H1 (cell line): ENCODE measurements at regions not wholly inside any gene's neighbourhood (a gene's known extent, or its start where the extent isn't known, plus 50 kb on each side); places are given as distances from the start of the nearest gene placed in this dataset.

Source experiments
- CTCF ChIA-PET: fragments of 300-600 bp; sonication (Branson Sonifier 250); formaldehyde crosslinking; loops from one replicate; lab custom pipeline; 2021; ENCODE audit not compliant: partially characterized antibody; lab: Charles Lee
- POLR2A ChIA-PET: fragments of 300-600 bp; sonication (Branson Sonifier 250); formaldehyde crosslinking; loops from one replicate; lab custom pipeline; 2021; ENCODE audit warnings: inconsistent platforms; ENCODE audit not compliant: partially characterized antibody; lab: Charles Lee
- DNase-seq, 2 experiments: peaks; one replicate each; pipeline versions ENCODE4 v3.0.0 to v3.0.0-alpha.2; 2010 to 2022; ENCODE audit warnings: low spot score in 2 of 2, low read depth in 1 of 2, mixed read lengths in 1 of 2
- FAIRE-seq: peaks from 2 replicates; lab custom pipeline; 2011; peaks lifted over from hg19 to GRCh38; lab: Jason Lieb, UNC
- H2AFZ ChIP-seq: 2 replicates; pipeline ENCODE4 v1.8.1; 2012; ENCODE audit warnings: low read length, inconsistent platforms
- H2AK5ac ChIP-seq: 2 replicates; pipeline ENCODE4 v1.6.1; 2013; ENCODE audit warnings: low read depth, low read length
- H2BK120ac ChIP-seq: replicated peaks from 2 replicates; pipeline ENCODE3; 2013; ENCODE audit warnings: low read depth, low read length, inconsistent platforms
- H2BK12ac ChIP-seq: 2 replicates; pipeline ENCODE4 v1.6.1; 2013; ENCODE audit warnings: low read depth, low read length
- H2BK15ac ChIP-seq: 2 replicates; pipeline ENCODE4 v1.6.1; 2013; ENCODE audit warnings: low read length
- H2BK20ac ChIP-seq: 2 replicates; pipeline ENCODE4 v1.6.1; 2013; ENCODE audit warnings: low read length
- H2BK5ac ChIP-seq: 2 replicates; pipeline ENCODE4 v1.6.1; 2013; ENCODE audit warnings: low read depth, low read length
- H3K14ac ChIP-seq: 2 replicates; pipeline ENCODE4 v1.6.1; 2013; ENCODE audit warnings: inconsistent platforms; ENCODE audit not compliant: insufficient read length
- H3K18ac ChIP-seq: 2 replicates; pipeline ENCODE4 v1.6.1; 2013; ENCODE audit warnings: low read length; ENCODE audit errors: extremely low read depth
- H3K23ac ChIP-seq: 2 replicates; pipeline ENCODE4 v1.6.1; 2013; ENCODE audit warnings: inconsistent platforms; ENCODE audit not compliant: insufficient read length
- H3K23me2 ChIP-seq: 2 replicates; pipeline ENCODE4 v1.6.1; 2013; ENCODE audit warnings: low read depth, low read length
- H3K27ac ChIP-seq: 2 replicates; pipeline ENCODE4 v1.6.1; 2011; ENCODE audit warnings: low read depth, low read length, inconsistent platforms
- H3K27me3 ChIP-seq, 4 experiments: replicated peaks in 1 of 4; 1 replicate in 1 of 4; 2 replicates in 3 of 4; pipeline versions ENCODE4 v1.6.1 to v1.8.1; 2011 to 2013; ENCODE audit warnings: low read length in 3 of 4, mild to moderate bottlenecking in 3 of 4, inconsistent platforms in 2 of 4, mixed read lengths in 2 of 4, moderate library complexity in 1 of 4; ENCODE audit not compliant: control insufficient read depth in 3 of 4, insufficient read depth in 3 of 4; ENCODE audit errors: extremely low read depth in 1 of 4
- H3K36me3 ChIP-seq, 4 experiments: 2 replicates each; pipeline versions ENCODE4 v1.6.1 to v1.8.1; 2011 to 2013; ENCODE audit warnings: mild to moderate bottlenecking in 4 of 4, low read length in 3 of 4, moderate library complexity in 2 of 4, control low read depth in 1 of 4, inconsistent platforms in 1 of 4; ENCODE audit not compliant: insufficient read depth in 4 of 4, control insufficient read depth in 2 of 4
- H3K4ac ChIP-seq: replicated peaks from 2 replicates; pipeline ENCODE3; 2013; ENCODE audit warnings: low read length, low read depth, mixed read lengths, inconsistent platforms; ENCODE audit not compliant: insufficient read length
- H3K4me1 ChIP-seq, 4 experiments: replicated peaks in 1 of 4; 1 replicate in 1 of 4; 2 replicates in 3 of 4; pipeline versions ENCODE4 v1.6.1 to v1.8.1; 2011 to 2013; ENCODE audit warnings: low read length in 3 of 4, inconsistent platforms in 2 of 4, mixed read lengths in 1 of 4; ENCODE audit not compliant: insufficient read depth in 4 of 4, control insufficient read depth in 3 of 4
- H3K4me2 ChIP-seq, 2 experiments: 2 replicates each; pipeline versions ENCODE4 v1.6.1 to v1.8.1; 2011 to 2013; ENCODE audit warnings: low read depth in 2 of 2, low read length in 2 of 2, control low read depth in 1 of 2, inconsistent platforms in 1 of 2, mild to moderate bottlenecking in 1 of 2; ENCODE audit not compliant: insufficient read depth in 1 of 2
- H3K4me3 ChIP-seq, 4 experiments: fragments of 200-600, 300-600 bp in 1 of 4; sonication (generic), shearing (Covaris generic), sonication (Bioruptor Twin) in 1 of 4; 2 replicates each; pipeline versions ENCODE4 v1.5.1 to v1.8.1; 2011 to 2016; ENCODE audit warnings: low read length in 4 of 4, low read depth in 3 of 4, control low read depth in 2 of 4, inconsistent platforms in 2 of 4, mild to moderate bottlenecking in 2 of 4, mixed read lengths in 1 of 4, moderate library complexity in 1 of 4; ENCODE audit not compliant: insufficient read depth in 2 of 4; ENCODE audit errors: extremely low read depth in 1 of 4
- H3K56ac ChIP-seq: replicated peaks from 2 replicates; pipeline ENCODE3; 2013; ENCODE audit warnings: low read depth, mild to moderate bottlenecking, mixed read lengths, low read length, inconsistent platforms; ENCODE audit not compliant: insufficient read length
- H3K79me1 ChIP-seq: 2 replicates; pipeline ENCODE4 v1.6.1; 2013; ENCODE audit warnings: low read depth, low read length, control low read depth
- H3K79me2 ChIP-seq, 2 experiments: 2 replicates each; pipeline versions ENCODE4 v1.6.1 to v1.8.1; 2012 to 2013; ENCODE audit warnings: low read length in 2 of 2, mild to moderate bottlenecking in 2 of 2, inconsistent platforms in 1 of 2; ENCODE audit not compliant: insufficient read depth in 2 of 2, control insufficient read depth in 1 of 2
- H3K9ac ChIP-seq, 4 experiments: replicated peaks in 1 of 4; 1 replicate in 1 of 4; 2 replicates in 3 of 4; pipeline versions ENCODE4 v1.6.1 to v1.8.1; 2011 to 2013; ENCODE audit warnings: low read depth in 3 of 4, low read length in 3 of 4, control low read depth in 2 of 4, mild to moderate bottlenecking in 2 of 4, moderate library complexity in 2 of 4, inconsistent platforms in 1 of 4; ENCODE audit errors: extremely low read depth in 1 of 4
- H3K9me3 ChIP-seq, 2 experiments: 2 replicates each; pipeline versions ENCODE4 v1.6.1 to v1.8.1; 2012 to 2013; ENCODE audit warnings: mild to moderate bottlenecking in 2 of 2, moderate library complexity in 2 of 2, control low read depth in 1 of 2, inconsistent platforms in 1 of 2, low read depth in 1 of 2, low read length in 1 of 2, mixed read lengths in 1 of 2; ENCODE audit not compliant: insufficient read depth in 2 of 2
- H4K20me1 ChIP-seq, 2 experiments: replicated peaks in 1 of 2; 2 replicates each; pipeline versions ENCODE3 to v1.8.1; 2011 to 2013; ENCODE audit warnings: inconsistent platforms in 2 of 2, low read length in 2 of 2, mild to moderate bottlenecking in 1 of 2; ENCODE audit not compliant: insufficient read depth in 2 of 2, control insufficient read depth in 1 of 2
- H4K5ac ChIP-seq: 2 replicates; pipeline ENCODE4 v1.6.1; 2013; ENCODE audit warnings: low read length, low read depth, mixed read lengths, inconsistent platforms; ENCODE audit not compliant: insufficient read length
- H4K8ac ChIP-seq: 2 replicates; pipeline ENCODE4 v1.8.0; 2013; ENCODE audit warnings: mild to moderate bottlenecking, moderate library complexity, low read length, inconsistent platforms; ENCODE audit not compliant: insufficient read depth; ENCODE audit errors: extremely low read depth
- H4K91ac ChIP-seq: replicated peaks from 2 replicates; pipeline ENCODE3; 2013; ENCODE audit warnings: low read length, mixed read lengths, inconsistent platforms; ENCODE audit not compliant: insufficient read length
- BRCA1 ChIP-seq: IDR thresholded peaks from 2 replicates; pipeline ENCODE4 v1.6.1; 2012; ENCODE audit warnings: low read depth, low read length, improper control_type of control experiment
- CBX5 ChIP-seq: fragments of 300-800, 300-1000 bp; sonication (generic); IDR thresholded peaks from 2 replicates; pipeline ENCODE4 v1.7.1; 2016; ENCODE audit warnings: antibody characterized with exemption, low read length, low read depth
- GABPA ChIP-seq: IDR thresholded peaks from 2 replicates; pipeline ENCODE4 v1.6.1; 2011; ENCODE audit warnings: mild to moderate bottlenecking, low read length, moderate library complexity, borderline replicate concordance; ENCODE audit not compliant: insufficient read depth
- HDAC2 ChIP-seq, 2 experiments: fragments of 300-600 bp in 1 of 2; sonication (generic) in 1 of 2; IDR thresholded peaks; 2 replicates each; pipeline ENCODE4 v1.6.1; 2011 to 2012; ENCODE audit warnings: low read depth in 2 of 2, low read length in 2 of 2, mild to moderate bottlenecking in 2 of 2, moderate library complexity in 2 of 2, borderline replicate concordance in 1 of 2, inconsistent platforms in 1 of 2
- RBBP5 ChIP-seq: IDR thresholded peaks from 2 replicates; pipeline ENCODE4 v1.7.1; 2012; ENCODE audit warnings: low read depth, mild to moderate bottlenecking, inconsistent platforms, low read length, moderate library complexity, borderline replicate concordance
- SRF ChIP-seq: IDR thresholded peaks from 2 replicates; pipeline ENCODE4 v1.6.1; 2011; ENCODE audit warnings: mild to moderate bottlenecking, low read depth, low read length, moderate library complexity
- SUZ12 ChIP-seq: fragments of 200-600 bp; sonication (generic); IDR thresholded peaks from 2 replicates; pipeline ENCODE4 v1.6.1; 2012; ENCODE audit warnings: mild to moderate bottlenecking, inconsistent platforms, low read length, moderate library complexity, mixed read lengths
- WGBS, 2 experiments: shearing (Covaris generic) in 1 of 2; methylation state at CpG; one replicate each; pipeline versions ENCODE4 v1.1.6 to v1.1.7; 2013 to 2015; ENCODE audit warnings: low lambda C conversion rate in 2 of 2, mixed read lengths in 2 of 2, inconsistent platforms in 1 of 2, low coverage in 1 of 2, missing lambda C conversion rate in 1 of 2; ENCODE audit not compliant: insufficient replicate concordance in 2 of 2, insufficient coverage in 1 of 2, insufficient read length in 1 of 2; ENCODE audit errors: extremely low coverage in 1 of 2, missing lambda C conversion rate in 1 of 2; 5-methylcytosine and 5-hydroxymethylcytosine counted together
- TF ChIP-seq, protein P1 (sequence below), 3 experiments: IDR thresholded peaks; 1 replicate in 2 of 3; 2 replicates in 1 of 3; pipeline versions ENCODE4 v1.5.1 to v1.6.1; 2011; ENCODE audit warnings: low read length in 3 of 3, mild to moderate bottlenecking in 3 of 3, inconsistent platforms in 2 of 3, low read depth in 1 of 3, moderate library complexity in 1 of 3; ENCODE audit not compliant: insufficient read depth in 1 of 3; ENCODE audit errors: control extremely low read depth in 1 of 3
- TF ChIP-seq, protein P2 (sequence below): IDR thresholded peaks from 2 replicates; pipeline ENCODE4 v1.6.1; 2012; ENCODE audit warnings: low read length, inconsistent platforms

DNA sequence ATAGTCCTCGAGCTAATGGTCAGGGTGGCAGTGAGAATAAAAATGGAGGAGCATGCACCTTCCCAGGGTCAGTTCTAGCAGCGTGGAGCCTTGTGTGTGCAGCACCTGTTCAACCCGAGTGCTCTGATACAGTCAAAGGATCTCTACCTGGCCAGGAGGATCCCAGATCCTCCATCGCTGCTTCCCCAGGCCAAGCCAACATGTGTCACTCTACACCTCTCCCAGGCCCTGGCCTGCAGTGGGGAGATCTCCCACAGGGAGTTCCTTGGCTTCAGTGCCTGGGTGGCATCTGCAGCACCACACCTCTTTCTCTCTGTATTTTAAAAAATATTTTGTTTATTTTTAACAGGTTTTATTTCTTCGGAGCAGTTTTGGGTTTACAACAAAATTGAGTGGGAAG is 414.8 kb upstream of the C2CD4B start:
- Histone ChIP-seq H2BK120ac (no peak overlapping the region), H3K9me3 (no peaks in the 10 kb centered on the region), H2AFZ (no peak overlapping the region), H3K4ac (no peak overlapping the region), H3K23me2 (no peaks in the 10 kb centered on the region), H3K23ac (no peak overlapping the region), H3K4me3 (no peak overlapping the region), H3K9ac (no peak overlapping the region), H3K14ac (no peak overlapping the region), H3K79me1 (no peaks in the 10 kb centered on the region), H3K18ac (no peak overlapping the region), H3K27me3 (no peaks in the 10 kb centered on the region), H2AK5ac (no peak overlapping the region), H2BK12ac (no peak overlapping the region), H3K79me2 (no peaks in the 10 kb centered on the region), H4K5ac (no peak overlapping the region), H2BK15ac (no peak overlapping the region), H3K27ac (no peak overlapping the region), H3K36me3 (no peaks in the 10 kb centered on the region), H2BK5ac (no peak overlapping the region), H3K4me1 (peaks cover 0 to 7% (median 0%) of the 10 kb centered on the region in 4 experiments; a peak in 2 of 7 replicates), H4K91ac (no peak overlapping the region), H3K4me2 (no peak overlapping the region), H3K56ac (no peak overlapping the region), H4K20me1 (no peaks in the 10 kb centered on the region), H4K8ac (no peak overlapping the region), H2BK20ac (no peak overlapping the region)
- 94% methylated on average over 5 of the region's 5 CpGs; no CpG with 5 or more reads in 1 of the 2 experiments for WGBS, 2 experiments
- ChIA-PET CTCF (no interaction called here), POLR2A (no interaction called here)
- no peak for FAIRE-seq
- DNase-seq, result no peak
- TF ChIP-seq HDAC2 (IDR thresholded peaks at IDR 0.05; ENCODE audit: borderline replicate concordance in 1 of 2, low read depth in 2 of 2, low read length in 2 of 2) (no peak), BRCA1 (no peak), SUZ12 (no peak), GABPA (no peak), CBX5 (no peak), SRF (no peak), RBBP5 (no peak)
- TF ChIP-seq, protein P1, sequence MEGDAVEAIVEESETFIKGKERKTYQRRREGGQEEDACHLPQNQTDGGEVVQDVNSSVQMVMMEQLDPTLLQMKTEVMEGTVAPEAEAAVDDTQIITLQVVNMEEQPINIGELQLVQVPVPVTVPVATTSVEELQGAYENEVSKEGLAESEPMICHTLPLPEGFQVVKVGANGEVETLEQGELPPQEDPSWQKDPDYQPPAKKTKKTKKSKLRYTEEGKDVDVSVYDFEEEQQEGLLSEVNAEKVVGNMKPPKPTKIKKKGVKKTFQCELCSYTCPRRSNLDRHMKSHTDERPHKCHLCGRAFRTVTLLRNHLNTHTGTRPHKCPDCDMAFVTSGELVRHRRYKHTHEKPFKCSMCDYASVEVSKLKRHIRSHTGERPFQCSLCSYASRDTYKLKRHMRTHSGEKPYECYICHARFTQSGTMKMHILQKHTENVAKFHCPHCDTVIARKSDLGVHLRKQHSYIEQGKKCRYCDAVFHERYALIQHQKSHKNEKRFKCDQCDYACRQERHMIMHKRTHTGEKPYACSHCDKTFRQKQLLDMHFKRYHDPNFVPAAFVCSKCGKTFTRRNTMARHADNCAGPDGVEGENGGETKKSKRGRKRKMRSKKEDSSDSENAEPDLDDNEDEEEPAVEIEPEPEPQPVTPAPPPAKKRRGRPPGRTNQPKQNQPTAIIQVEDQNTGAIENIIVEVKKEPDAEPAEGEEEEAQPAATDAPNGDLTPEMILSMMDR (IDR thresholded peaks at IDR 0.05; ENCODE audit: control extremely low read depth in 1 of 3, insufficient read depth in 1 of 3, low read depth in 1 of 3, low read length in 3 of 3), result no peak
- TF ChIP-seq, protein P2, sequence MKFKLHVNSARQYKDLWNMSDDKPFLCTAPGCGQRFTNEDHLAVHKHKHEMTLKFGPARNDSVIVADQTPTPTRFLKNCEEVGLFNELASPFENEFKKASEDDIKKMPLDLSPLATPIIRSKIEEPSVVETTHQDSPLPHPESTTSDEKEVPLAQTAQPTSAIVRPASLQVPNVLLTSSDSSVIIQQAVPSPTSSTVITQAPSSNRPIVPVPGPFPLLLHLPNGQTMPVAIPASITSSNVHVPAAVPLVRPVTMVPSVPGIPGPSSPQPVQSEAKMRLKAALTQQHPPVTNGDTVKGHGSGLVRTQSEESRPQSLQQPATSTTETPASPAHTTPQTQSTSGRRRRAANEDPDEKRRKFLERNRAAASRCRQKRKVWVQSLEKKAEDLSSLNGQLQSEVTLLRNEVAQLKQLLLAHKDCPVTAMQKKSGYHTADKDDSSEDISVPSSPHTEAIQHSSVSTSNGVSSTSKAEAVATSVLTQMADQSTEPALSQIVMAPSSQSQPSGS, result no peak
